Vagina (tissue), 2 donors: ENCODE measurements at regions not wholly inside any gene's neighbourhood (a gene's known extent, or its start where the extent isn't known, plus 50 kb on each side); places are given as distances from the start of the nearest gene placed in this dataset.

Source experiments
- DNase-seq, 2 donors: peaks; one replicate each; pipeline ENCODE4 v3.0.0-alpha.2; 2017; ENCODE audit errors: extremely low spot score in 2 of 2
- H3K27ac ChIP-seq: fragments of 200-600 bp; sonication (generic); one replicate; pipeline ENCODE4 v1.5.1; 2019
- H3K27me3 ChIP-seq: fragments of 200-600 bp; sonication (generic); one replicate; pipeline ENCODE4 v1.5.1; 2019
- H3K36me3 ChIP-seq, 2 donors: fragments of 200-600 bp; sonication (generic); one replicate each; pipeline ENCODE4 v1.5.1; 2017 to 2019
- H3K4me1 ChIP-seq: fragments of 200-600 bp; sonication (generic); one replicate; pipeline ENCODE4 v1.5.1; 2019
- H3K4me3 ChIP-seq, 2 donors: fragments of 200-600 bp; sonication (generic); 1 replicate in 1 of 2; 2 replicates in 1 of 2; pipeline ENCODE4 v1.5.1; 2016 to 2019
- H3K9me3 ChIP-seq: fragments of 200-600 bp; sonication (generic); one replicate; pipeline ENCODE4 v1.5.1; 2019
- CTCF ChIP-seq, 3 experiments: fragments of 450-650 bp in 2 of 3; fragments of 200-600 bp in 1 of 3; sonication (generic) in 1 of 3; IDR thresholded peaks; one replicate each; pipeline ENCODE4 v1.5.1; 2017 to 2019; ENCODE audit warnings: antibody characterized with exemption in 3 of 3, mild to moderate bottlenecking in 2 of 3, moderate library complexity in 2 of 3
- POLR2A ChIP-seq, 2 donors: fragments of 450-650 bp; IDR thresholded peaks; one replicate each; pipeline ENCODE4 v1.6.1; 2017; ENCODE audit warnings: antibody characterized with exemption in 2 of 2, mild to moderate bottlenecking in 2 of 2, moderate library complexity in 2 of 2
- POLR2AphosphoS5 ChIP-seq, 2 donors: sonication (generic); formaldehyde crosslinking; IDR thresholded peaks; one replicate each; pipeline ENCODE4 v1.9.0; 2017; ENCODE audit warnings: antibody characterized with exemption in 2 of 2, mild to moderate bottlenecking in 2 of 2, low read depth in 1 of 2; ENCODE audit not compliant: insufficient read depth in 1 of 2
- intact Hi-C: fragments of 100-400 bp; cut with DNase I; formaldehyde crosslinking; loops from one replicate; pipeline ENCODE4 v1.15.1; 2023

GRCh38 chr14:27916326-27916725, 850.3 kb upstream of the FOXG1 start:
- no peak for DNase-seq
- intact Hi-C loops = no loop called here

GRCh38 chr14:27917896-27918295, 848.7 kb upstream of the FOXG1 start:
- DNase-seq = no peak
- intact Hi-C loops = no loop called here
- no peaks in the 10 kb centered on the region for H3K4me1 ChIP-seq
- no peaks in the 10 kb centered on the region for H3K27me3 ChIP-seq
- H3K9me3 ChIP-seq = no peaks in the 10 kb centered on the region
- no peaks in the 10 kb centered on the region for H3K36me3 ChIP-seq
- no peak overlapping the region for H3K4me3 ChIP-seq
- no peak for TF ChIP-seq POLR2AphosphoS5 (IDR thresholded peaks at IDR 0.05; ENCODE audit: insufficient read depth in 1 of 2, low read depth in 1 of 2)
- TF ChIP-seq POLR2A (IDR thresholded peaks at IDR 0.05) = no peak
- no peak for TF ChIP-seq CTCF (IDR thresholded peaks at IDR 0.05)
- H3K27ac ChIP-seq = no peak overlapping the region

More at GRCh38 chr14:27916326-27916725, 850.3 kb upstream of the FOXG1 start:
- H3K9me3 ChIP-seq = no peaks in the 10 kb centered on the region
- no peaks in the 10 kb centered on the region for H3K4me1 ChIP-seq
- H3K4me3 ChIP-seq = no peak overlapping the region
- no peaks in the 10 kb centered on the region for H3K27me3 ChIP-seq
- no peak for TF ChIP-seq CTCF (IDR thresholded peaks at IDR 0.05)
- TF ChIP-seq POLR2A (IDR thresholded peaks at IDR 0.05) = no peak
- no peak for TF ChIP-seq POLR2AphosphoS5 (IDR thresholded peaks at IDR 0.05; ENCODE audit: insufficient read depth in 1 of 2, low read depth in 1 of 2)
- H3K27ac ChIP-seq = no peak overlapping the region
- H3K36me3 ChIP-seq = no peaks in the 10 kb centered on the region

GRCh38 chr14:27927519-27927918, 839.1 kb upstream of the FOXG1 start:
- no peaks in the 10 kb centered on the region for H3K4me1 ChIP-seq
- H3K36me3 ChIP-seq = no peaks in the 10 kb centered on the region
- H3K9me3 ChIP-seq = no peaks in the 10 kb centered on the region
- no peak overlapping the region for H3K4me3 ChIP-seq
- TF ChIP-seq POLR2A (IDR thresholded peaks at IDR 0.05) = no peak
- no peak for TF ChIP-seq CTCF (IDR thresholded peaks at IDR 0.05)
- no peak for TF ChIP-seq POLR2AphosphoS5 (IDR thresholded peaks at IDR 0.05; ENCODE audit: insufficient read depth in 1 of 2, low read depth in 1 of 2)
- H3K27ac ChIP-seq = no peak overlapping the region
- no peaks in the 10 kb centered on the region for H3K27me3 ChIP-seq
- intact Hi-C loops = no loop called here
- no peak for DNase-seq

GRCh38 chr14:27929797-27930347, 836.7 kb upstream of the FOXG1 start:
- H3K9me3 ChIP-seq = no peaks in the 10 kb centered on the region
- no peak overlapping the region for H3K4me3 ChIP-seq
- no peaks in the 10 kb centered on the region for H3K36me3 ChIP-seq
- intact Hi-C loops = no loop called here
- TF ChIP-seq POLR2A (IDR thresholded peaks at IDR 0.05) (no peak), POLR2AphosphoS5 (IDR thresholded peaks at IDR 0.05; ENCODE audit: insufficient read depth in 1 of 2, low read depth in 1 of 2) (no peak), CTCF (IDR thresholded peaks at IDR 0.05) (no peak)
- DNase-seq = no peak
- no peak overlapping the region for H3K27ac ChIP-seq
- H3K27me3 ChIP-seq = no peaks in the 10 kb centered on the region
- H3K4me1 ChIP-seq = no peaks in the 10 kb centered on the region

- no peaks in the 10 kb centered on the region for H3K27me3 ChIP-seq
- H3K4me3 ChIP-seq = no peak overlapping the region
- no peaks in the 10 kb centered on the region for H3K36me3 ChIP-seq
- no peak for DNase-seq
- intact Hi-C loops = no loop called here
- no peak for TF ChIP-seq POLR2A (IDR thresholded peaks at IDR 0.05)
- no peak for TF ChIP-seq POLR2AphosphoS5 (IDR thresholded peaks at IDR 0.05; ENCODE audit: insufficient read depth in 1 of 2, low read depth in 1 of 2)
- no peak for TF ChIP-seq CTCF (IDR thresholded peaks at IDR 0.05)
- no peaks in the 10 kb centered on the region for H3K9me3 ChIP-seq
- H3K27ac ChIP-seq = no peak overlapping the region
- H3K4me1 ChIP-seq = no peaks in the 10 kb centered on the region
Measured at GRCh38 chr14:27938392-27938791, 828.2 kb upstream of the FOXG1 start.
